SK-N-SH treated with all-trans-retinoic acid at 6 μM for 48 hours (cell line): ENCODE measurements at regions not wholly inside any gene's neighbourhood (a gene's known extent, or its start where the extent isn't known, plus 50 kb on each side); places are given as distances from the start of the nearest gene placed in this dataset.

Source experiments
- CREB5 ChIP-seq: fragments of 250-450 bp; sonication (Bioruptor Pico); IDR thresholded peaks from 2 replicates; pipeline ENCODE4 v1.5.1; 2020; ENCODE audit warnings: low read depth, mild to moderate bottlenecking, moderate library complexity
- ESRRG ChIP-seq: fragments of 250-450 bp; sonication (Bioruptor Pico); IDR thresholded peaks from 2 replicates; pipeline ENCODE4 v1.6.1; 2021; ENCODE audit warnings: mild to moderate bottlenecking
- ISL1 ChIP-seq: fragments of 250-450 bp; sonication (Bioruptor Pico); IDR thresholded peaks from 2 replicates; pipeline ENCODE4 v2.1.2; 2022; ENCODE audit warnings: mild to moderate bottlenecking, moderate library complexity
- PATZ1 ChIP-seq: fragments of 250-450 bp; sonication (Bioruptor Pico); IDR thresholded peaks from 2 replicates; pipeline ENCODE4 v1.8.0; 2020; ENCODE audit warnings: mild to moderate bottlenecking, moderate library complexity, borderline replicate concordance
- POU6F1 ChIP-seq: fragments of 250-450 bp; sonication (Bioruptor Pico); IDR thresholded peaks from 2 replicates; pipeline ENCODE4 v1.8.0; 2021; ENCODE audit warnings: low read depth, mild to moderate bottlenecking, moderate library complexity, borderline replicate concordance
- RARB ChIP-seq: fragments of 250-450 bp; sonication (Bioruptor Pico); IDR thresholded peaks from 2 replicates; pipeline ENCODE4 v1.8.0; 2021; ENCODE audit warnings: mild to moderate bottlenecking, moderate library complexity
- SNAI2 ChIP-seq: fragments of 250-450 bp; sonication (Bioruptor Pico); IDR thresholded peaks from 2 replicates; pipeline ENCODE4 v1.5.0; 2020; ENCODE audit warnings: mild to moderate bottlenecking, moderate library complexity
- TCF4 ChIP-seq: fragments of 250-450 bp; sonication (Bioruptor Pico); IDR thresholded peaks from 2 replicates; pipeline ENCODE4 v1.8.0; 2021; ENCODE audit warnings: mild to moderate bottlenecking, moderate library complexity, borderline replicate concordance
- TSHZ2 ChIP-seq: fragments of 250-450 bp; sonication (Bioruptor Pico); IDR thresholded peaks from 2 replicates; pipeline ENCODE4 v1.5.0; 2020; ENCODE audit warnings: mild to moderate bottlenecking, moderate library complexity
- ZFP3 ChIP-seq: fragments of 250-450 bp; sonication (Bioruptor Pico); IDR thresholded peaks from 2 replicates; pipeline ENCODE4 v1.5.0; 2020; ENCODE audit warnings: mild to moderate bottlenecking, moderate library complexity
- ZFP30 ChIP-seq: fragments of 450-650 bp; formaldehyde crosslinking; IDR thresholded peaks from 2 replicates; pipeline ENCODE4 v1.5.0; 2022; ENCODE audit warnings: mild to moderate bottlenecking, moderate library complexity
- ZNF565 ChIP-seq: fragments of 450-650 bp; formaldehyde crosslinking; conservative IDR thresholded peaks from 2 replicates; pipeline ENCODE4 v1.5.0; 2020; ENCODE audit warnings: low read depth, mild to moderate bottlenecking, moderate library complexity
- ZNF70 ChIP-seq: fragments of 450-650 bp; formaldehyde crosslinking; IDR thresholded peaks from 2 replicates; pipeline ENCODE4 v1.5.0; 2020; ENCODE audit warnings: mild to moderate bottlenecking, moderate library complexity

GRCh38 chr16:66304151-66304550, 62.3 kb upstream of the CDH5 start:
- TF ChIP-seq TSHZ2 (CRISPR knock-in tag) (no peak), ZFP3 (CRISPR knock-in tag) (no peak), ESRRG (CRISPR knock-in tag) (no peak), ISL1 (CRISPR knock-in tag) (no peak), CREB5 (CRISPR knock-in tag) (no peak), ZNF565 (no peak), RARB (CRISPR knock-in tag) (no peak), PATZ1 (CRISPR knock-in tag) (no peak), ZNF70 (CRISPR knock-in tag) (no peak), TCF4 (CRISPR knock-in tag) (no peak), ZFP30 (CRISPR knock-in tag) (no peak), POU6F1 (CRISPR knock-in tag) (no peak), SNAI2 (CRISPR knock-in tag) (no peak)
